ENCODE measurements at regions not wholly inside any gene's neighbourhood (a gene's known extent, or its start where the extent isn't known, plus 50 kb on each side); places are given as distances from the start of the nearest gene placed in this dataset.

DNA sequence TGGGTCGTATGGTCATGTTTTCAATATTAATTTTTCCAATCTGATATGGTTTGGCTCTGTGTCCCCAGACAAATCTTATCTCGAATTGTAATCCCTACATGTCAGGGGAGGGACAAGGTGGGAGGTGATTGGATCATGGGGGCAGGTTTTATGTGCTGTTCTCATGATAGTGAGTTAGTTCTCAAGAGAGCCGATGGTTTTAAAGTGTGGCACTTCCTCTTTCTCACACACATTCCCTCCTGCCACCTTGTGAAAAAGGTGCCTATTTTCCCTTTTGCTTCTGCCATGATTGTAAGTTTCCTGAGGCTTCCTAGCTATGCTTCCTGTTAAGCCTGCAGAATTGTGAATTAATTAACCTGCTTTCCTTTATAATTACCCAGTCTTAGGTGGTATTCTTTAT lies 309.1 kb upstream of the GRIN3A start:
- H3K9me3 ChIP-seq (ENCODE audit: control insufficient read depth, insufficient read depth, low read length) = peaks cover 4% of the 10 kb centered on the region; the same call in 1 of the 2 replicates
- no peak overlapping the region for H3K27ac ChIP-seq (ENCODE audit: low read depth, low read length)
- ChIA-PET CTCF (no interaction called here), POLR2A (no interaction called here)
- TF ChIP-seq CTCF (IDR thresholded peaks at IDR 0.05; ENCODE audit: low read depth, low read length) = no peak
- DNase-seq (ENCODE audit: low read depth, low spot score) = no peak
- H3K4me3 ChIP-seq (ENCODE audit: low read depth, low read length) = no peak overlapping the region
- H3K27me3 ChIP-seq (ENCODE audit: control insufficient read depth, insufficient read depth, low read length) = no peaks in the 10 kb centered on the region

DNA sequence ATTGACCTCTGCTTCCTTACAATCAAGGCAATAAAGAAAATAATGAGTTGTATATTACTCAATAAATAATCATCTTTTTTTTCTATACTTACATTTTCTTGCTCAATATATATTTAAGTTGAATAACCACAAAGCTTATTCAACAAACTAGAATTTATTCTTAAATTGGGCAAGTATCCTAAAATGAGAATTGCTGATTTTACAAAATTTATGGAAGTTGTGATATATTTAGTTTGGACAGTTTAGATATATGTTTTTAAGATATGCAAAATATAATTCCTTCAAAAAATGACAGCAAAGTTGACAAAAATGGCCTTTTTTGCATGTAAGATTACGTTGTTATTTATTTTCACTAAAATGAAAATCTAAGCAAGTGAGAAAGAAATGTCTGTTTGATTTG lies 305.7 kb upstream of the GRIN3A start:
- POLR2A ChIA-PET = no interaction called here
- no peak for TF ChIP-seq CTCF (IDR thresholded peaks at IDR 0.05; ENCODE audit: low read depth, low read length)
- H3K4me3 ChIP-seq (ENCODE audit: low read depth, low read length) = no peak overlapping the region
- no peaks in the 10 kb centered on the region for H3K27me3 ChIP-seq (ENCODE audit: control insufficient read depth, insufficient read depth, low read length)
- no peak overlapping the region for H3K27ac ChIP-seq (ENCODE audit: low read depth, low read length)
- no peak for DNase-seq (ENCODE audit: low read depth, low spot score)
- peaks cover 4% of the 10 kb centered on the region; the same call in 1 of the 2 replicates for H3K9me3 ChIP-seq (ENCODE audit: control insufficient read depth, insufficient read depth, low read length)
- CTCF ChIA-PET = no interaction called here

- POLR2A ChIA-PET = no interaction called here
- Histone ChIP-seq H3K4me3 (ENCODE audit: low read depth, low read length) (no peak overlapping the region), H3K27ac (ENCODE audit: low read depth, low read length) (no peak overlapping the region), H3K9me3 (ENCODE audit: control insufficient read depth, insufficient read depth, low read length) (no peaks in the 10 kb centered on the region; the same call in 1 of the 2 replicates), H3K27me3 (ENCODE audit: control insufficient read depth, insufficient read depth, low read length) (no peaks in the 10 kb centered on the region)
- TF ChIP-seq CTCF (IDR thresholded peaks at IDR 0.05; ENCODE audit: low read depth, low read length) = no peak
- DNase-seq (ENCODE audit: low read depth, low spot score) = no peak
- CTCF ChIA-PET = no interaction called here
These were observed 299.6 kb upstream of the GRIN3A start for GRCh38 chr9:102038006-102038405.

DNA sequence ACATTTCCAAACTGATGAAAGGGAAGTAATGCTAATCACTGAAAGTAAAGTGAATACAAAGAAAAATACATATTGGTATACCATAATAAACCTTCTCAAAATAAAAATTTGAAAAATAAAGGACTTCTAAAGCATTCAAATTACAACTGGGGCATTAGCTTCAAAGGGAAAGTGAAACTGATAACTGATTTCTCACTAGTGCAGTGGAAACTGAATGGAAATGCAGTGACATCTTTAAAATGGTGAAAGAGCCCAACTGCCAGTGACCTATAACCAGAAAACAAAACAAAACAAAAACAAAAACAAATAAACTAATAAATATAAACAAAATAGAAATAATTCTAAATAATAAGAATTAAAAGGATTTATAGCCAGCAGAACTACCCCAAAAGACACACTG lies 297.5 kb upstream of the GRIN3A start:
- no peak for DNase-seq (ENCODE audit: low read depth, low spot score)
- no peak for TF ChIP-seq CTCF (IDR thresholded peaks at IDR 0.05; ENCODE audit: low read depth, low read length)
- Histone ChIP-seq H3K4me3 (ENCODE audit: low read depth, low read length) (no peak overlapping the region), H3K9me3 (ENCODE audit: control insufficient read depth, insufficient read depth, low read length) (no peaks in the 10 kb centered on the region; the same call in 1 of the 2 replicates), H3K27me3 (ENCODE audit: control insufficient read depth, insufficient read depth, low read length) (no peaks in the 10 kb centered on the region), H3K27ac (ENCODE audit: low read depth, low read length) (no peak overlapping the region)
- ChIA-PET CTCF (no interaction called here), POLR2A (no interaction called here)

- CTCF ChIA-PET = no interaction called here
These were observed 294.2 kb upstream of the GRIN3A start for GRCh38 chr9:102032614-102033013.

More at GRCh38 chr9:102032614-102033013, 294.2 kb upstream of the GRIN3A start:
- Histone ChIP-seq H3K27ac (ENCODE audit: low read depth, low read length) (no peak overlapping the region), H3K27me3 (ENCODE audit: control insufficient read depth, insufficient read depth, low read length) (no peaks in the 10 kb centered on the region), H3K4me3 (ENCODE audit: low read depth, low read length) (no peak overlapping the region), H3K9me3 (ENCODE audit: control insufficient read depth, insufficient read depth, low read length) (peaks cover 15% of the 10 kb centered on the region)
- POLR2A ChIA-PET = no interaction called here
- TF ChIP-seq CTCF (IDR thresholded peaks at IDR 0.05; ENCODE audit: low read depth, low read length) = no peak
- DNase-seq (ENCODE audit: low read depth, low spot score) = no peak

Data from AG04450 (cell line).